Body of pancreas (tissue), 4 donors: ENCODE measurements at regions not wholly inside any gene's neighbourhood (a gene's known extent, or its start where the extent isn't known, plus 50 kb on each side); places are given as distances from the start of the nearest gene placed in this dataset.

Source experiments
- CTCF ChIP-seq, 7 experiments: fragments of 450-650 bp in 4 of 7; fragments of 200-600 bp in 3 of 7; sonication (generic) in 3 of 7; IDR thresholded peaks; one replicate each; pipeline ENCODE4 v1.5.1; 2016 to 2019; ENCODE audit warnings: antibody characterized with exemption in 7 of 7
- POLR2A ChIP-seq, 3 donors: fragments of 450-650 bp; IDR thresholded peaks; one replicate each; pipeline ENCODE4 v1.6.1; 2016; ENCODE audit warnings: antibody characterized with exemption in 3 of 3, mild to moderate bottlenecking in 2 of 3

- TF ChIP-seq CTCF (IDR thresholded peaks at IDR 0.05) (no peak), POLR2A (IDR thresholded peaks at IDR 0.05) (no peak)
Observed at GRCh38 chr4:71211748-71212147, 127.1 kb upstream of the SLC4A4 start.
